ENCODE measurements at regions not wholly inside any gene's neighbourhood (a gene's known extent, or its start where the extent isn't known, plus 50 kb on each side); places are given as distances from the start of the nearest gene placed in this dataset.

DNA sequence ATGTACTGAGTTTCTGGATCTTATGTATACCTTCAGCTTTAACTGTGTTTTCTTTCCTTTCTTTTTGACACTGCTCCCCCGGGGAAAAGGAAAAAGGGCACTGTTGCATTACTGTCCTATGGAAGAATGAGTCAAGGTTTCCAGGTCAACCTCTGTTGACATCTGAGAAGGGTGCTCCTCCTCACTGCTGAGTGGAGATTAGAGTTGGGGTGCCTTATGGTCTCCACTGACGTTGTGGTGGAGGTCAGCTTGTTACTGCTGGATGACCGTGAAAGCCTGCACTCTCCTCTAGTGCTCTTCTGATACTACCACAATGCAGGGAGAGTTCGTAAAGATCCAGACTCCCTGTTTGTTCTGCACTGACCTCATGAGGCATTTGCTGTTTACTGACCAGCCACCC lies 252.1 kb upstream of the GRM7 start:
- H3K27me3 Mint-ChIP-seq: no peaks in the 10 kb centered on the region
- H3K9me3 Mint-ChIP-seq (ENCODE audit: low read depth): no peaks in the 10 kb centered on the region
- peaks cover 20% of the 10 kb centered on the region for H3K4me1 Mint-ChIP-seq (ENCODE audit: low read depth)
- no peak overlapping the region for H3K27ac Mint-ChIP-seq
- no peak for DNase-seq (ENCODE audit: low spot score, unreplicated experiment)
- no peaks in the 10 kb centered on the region for H3K36me3 Mint-ChIP-seq (ENCODE audit: insufficient read depth)
- H3K4me3 Mint-ChIP-seq (ENCODE audit: low read depth): no peak overlapping the region
- TF ChIP-seq, protein P1, sequence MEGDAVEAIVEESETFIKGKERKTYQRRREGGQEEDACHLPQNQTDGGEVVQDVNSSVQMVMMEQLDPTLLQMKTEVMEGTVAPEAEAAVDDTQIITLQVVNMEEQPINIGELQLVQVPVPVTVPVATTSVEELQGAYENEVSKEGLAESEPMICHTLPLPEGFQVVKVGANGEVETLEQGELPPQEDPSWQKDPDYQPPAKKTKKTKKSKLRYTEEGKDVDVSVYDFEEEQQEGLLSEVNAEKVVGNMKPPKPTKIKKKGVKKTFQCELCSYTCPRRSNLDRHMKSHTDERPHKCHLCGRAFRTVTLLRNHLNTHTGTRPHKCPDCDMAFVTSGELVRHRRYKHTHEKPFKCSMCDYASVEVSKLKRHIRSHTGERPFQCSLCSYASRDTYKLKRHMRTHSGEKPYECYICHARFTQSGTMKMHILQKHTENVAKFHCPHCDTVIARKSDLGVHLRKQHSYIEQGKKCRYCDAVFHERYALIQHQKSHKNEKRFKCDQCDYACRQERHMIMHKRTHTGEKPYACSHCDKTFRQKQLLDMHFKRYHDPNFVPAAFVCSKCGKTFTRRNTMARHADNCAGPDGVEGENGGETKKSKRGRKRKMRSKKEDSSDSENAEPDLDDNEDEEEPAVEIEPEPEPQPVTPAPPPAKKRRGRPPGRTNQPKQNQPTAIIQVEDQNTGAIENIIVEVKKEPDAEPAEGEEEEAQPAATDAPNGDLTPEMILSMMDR (IDR thresholded peaks at IDR 0.05; ENCODE audit: unreplicated experiment): no peak

DNA sequence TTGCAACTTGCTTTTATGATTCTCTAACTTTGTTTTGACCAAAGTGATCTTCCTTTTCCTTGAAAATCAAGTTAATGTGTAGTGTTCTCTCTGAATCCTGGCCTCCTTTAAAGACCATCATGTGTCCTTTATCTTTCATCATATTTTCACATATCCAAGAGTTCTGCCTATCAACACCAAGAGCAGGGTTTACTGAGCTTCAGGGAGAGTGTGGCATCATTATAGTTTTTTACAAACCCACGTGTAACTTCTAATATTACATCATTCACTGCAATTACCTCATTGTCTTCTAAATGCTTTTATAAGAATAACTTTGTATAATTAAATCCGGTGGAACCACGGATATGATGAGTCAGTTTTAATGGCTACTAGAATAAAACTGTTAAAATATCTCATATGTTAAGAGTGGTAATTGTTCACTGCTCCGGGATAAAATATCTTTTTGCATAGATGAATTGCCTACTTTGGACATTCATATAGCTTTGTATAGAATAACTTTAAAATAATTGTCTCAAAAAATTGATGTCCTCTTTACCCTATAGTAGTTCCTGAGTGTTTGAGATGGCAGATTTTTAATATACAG lies 248.8 kb upstream of the GRM7 start:
- no peak overlapping the region for H3K27ac Mint-ChIP-seq
- peaks cover 20% of the 10 kb centered on the region for H3K4me1 Mint-ChIP-seq (ENCODE audit: low read depth)
- no peaks in the 10 kb centered on the region for H3K27me3 Mint-ChIP-seq
- TF ChIP-seq, protein P1 (IDR thresholded peaks at IDR 0.05; ENCODE audit: unreplicated experiment): no peak
- no peak for DNase-seq (ENCODE audit: low spot score, unreplicated experiment)
- no peaks in the 10 kb centered on the region for H3K36me3 Mint-ChIP-seq (ENCODE audit: insufficient read depth)
- no peaks in the 10 kb centered on the region for H3K9me3 Mint-ChIP-seq (ENCODE audit: low read depth)
- no peak overlapping the region for H3K4me3 Mint-ChIP-seq (ENCODE audit: low read depth)

DNA sequence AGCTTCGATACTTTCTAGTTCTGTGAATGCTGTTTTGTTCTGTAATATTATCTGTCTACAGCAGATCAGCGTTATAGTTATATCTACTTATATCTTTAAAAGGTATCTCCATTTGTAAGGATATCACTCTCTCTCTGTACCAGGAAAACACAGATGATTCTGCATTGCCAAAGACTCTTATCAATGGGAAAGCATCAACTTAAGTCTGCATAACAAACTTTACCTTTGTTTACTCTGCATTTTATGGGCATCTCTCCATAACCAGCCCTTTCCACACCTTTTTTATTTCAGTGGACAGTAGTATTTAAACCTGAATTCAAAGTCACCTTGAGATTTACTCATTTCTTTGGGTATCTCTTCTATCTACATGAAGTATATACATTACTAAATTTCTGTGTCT lies 238.7 kb upstream of the GRM7 start:
- Mint-ChIP-seq H3K27me3 (no peaks in the 10 kb centered on the region), H3K4me1 (ENCODE audit: low read depth) (no peaks in the 10 kb centered on the region)

DNA sequence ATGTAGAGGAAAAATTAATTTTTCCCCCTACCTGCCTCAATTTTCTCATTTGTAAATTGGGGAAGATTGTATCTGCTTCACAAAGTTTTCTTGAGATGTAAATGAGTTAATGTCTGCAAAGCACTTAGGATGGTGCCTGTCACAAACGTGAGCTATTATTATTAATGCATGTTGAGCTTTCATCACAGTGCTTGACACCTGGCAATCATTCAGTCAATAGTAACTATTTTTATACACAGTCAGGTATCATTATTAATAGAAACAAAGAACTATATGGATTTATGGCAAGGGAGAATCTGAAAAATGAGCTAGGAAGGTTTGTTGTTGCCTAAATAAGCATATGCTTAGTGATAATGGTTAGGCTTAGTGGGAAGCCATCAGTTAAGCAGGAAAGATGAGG lies 238.2 kb upstream of the GRM7 start:
- Mint-ChIP-seq H3K4me3 (ENCODE audit: low read depth) (no peak overlapping the region), H3K27me3 (no peaks in the 10 kb centered on the region), H3K36me3 (ENCODE audit: insufficient read depth) (no peaks in the 10 kb centered on the region), H3K4me1 (ENCODE audit: low read depth) (no peaks in the 10 kb centered on the region), H3K27ac (no peak overlapping the region), H3K9me3 (ENCODE audit: low read depth) (no peaks in the 10 kb centered on the region)
- TF ChIP-seq, protein P1 (IDR thresholded peaks at IDR 0.05; ENCODE audit: unreplicated experiment): no peak
- no peak for DNase-seq (ENCODE audit: low spot score, unreplicated experiment)

More for the DNA sequence above, 238.7 kb upstream of the GRM7 start:
- DNase-seq (ENCODE audit: low spot score, unreplicated experiment): no peak
- no peaks in the 10 kb centered on the region for H3K9me3 Mint-ChIP-seq (ENCODE audit: low read depth)
- TF ChIP-seq, protein P1 (IDR thresholded peaks at IDR 0.05; ENCODE audit: unreplicated experiment): no peak
- no peaks in the 10 kb centered on the region for H3K36me3 Mint-ChIP-seq (ENCODE audit: insufficient read depth)
- no peak overlapping the region for H3K4me3 Mint-ChIP-seq (ENCODE audit: low read depth)
- H3K27ac Mint-ChIP-seq: no peak overlapping the region

DNA sequence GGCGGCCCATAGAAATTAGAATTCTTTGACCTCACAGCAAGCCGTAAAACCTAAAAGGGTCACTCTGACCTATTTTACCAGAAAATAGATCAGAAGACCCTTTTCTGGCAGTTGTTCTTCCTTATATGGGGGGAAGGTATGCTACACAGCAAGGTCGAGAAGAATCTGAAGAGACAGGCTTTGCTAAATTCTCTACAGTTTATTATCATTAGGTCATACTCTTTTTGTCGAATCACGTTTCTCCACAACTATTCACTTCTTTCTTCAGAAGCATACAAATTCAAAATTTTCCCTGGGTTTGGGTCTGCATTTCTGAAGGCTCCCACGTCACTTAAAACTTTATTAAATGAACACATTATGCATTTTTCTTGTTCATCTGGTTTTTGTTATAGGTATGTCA lies 229.5 kb upstream of the GRM7 start:
- Mint-ChIP-seq H3K9me3 (ENCODE audit: low read depth) (no peaks in the 10 kb centered on the region), H3K36me3 (ENCODE audit: insufficient read depth) (no peaks in the 10 kb centered on the region), H3K4me3 (ENCODE audit: low read depth) (no peak overlapping the region), H3K27ac (no peak overlapping the region), H3K4me1 (ENCODE audit: low read depth) (no peaks in the 10 kb centered on the region), H3K27me3 (no peaks in the 10 kb centered on the region)
- TF ChIP-seq, protein P1 (IDR thresholded peaks at IDR 0.05; ENCODE audit: unreplicated experiment): no peak
- DNase-seq (ENCODE audit: low spot score, unreplicated experiment): no peak
